Uterus (tissue), 2 donors: ENCODE measurements at regions not wholly inside any gene's neighbourhood (a gene's known extent, or its start where the extent isn't known, plus 50 kb on each side); places are given as distances from the start of the nearest gene placed in this dataset.

Experiments used
- CTCF ChIP-seq, 4 experiments: fragments of 200-600 bp in 2 of 4; fragments of 450-650 bp in 2 of 4; sonication (generic) in 2 of 4; IDR thresholded peaks; one replicate each; pipeline ENCODE4 v1.5.1; 2016 to 2019; ENCODE audit warnings: antibody characterized with exemption in 4 of 4, mild to moderate bottlenecking in 2 of 4, moderate library complexity in 1 of 4
- POLR2A ChIP-seq, 2 donors: fragments of 450-650 bp; IDR thresholded peaks; one replicate each; pipeline ENCODE4 v1.6.1; 2016; ENCODE audit warnings: antibody characterized with exemption in 2 of 2, mild to moderate bottlenecking in 1 of 2, moderate library complexity in 1 of 2

- no peak for TF ChIP-seq CTCF (IDR thresholded peaks at IDR 0.05)
- TF ChIP-seq POLR2A (IDR thresholded peaks at IDR 0.05), result no peak
These were observed 216.6 kb downstream of the SH3BP4 start for GRCh38 chr2:235168174-235168979.
